ENCODE measurements at regions not wholly inside any gene's neighbourhood (a gene's known extent, or its start where the extent isn't known, plus 50 kb on each side); places are given as distances from the start of the nearest gene placed in this dataset.

DNA sequence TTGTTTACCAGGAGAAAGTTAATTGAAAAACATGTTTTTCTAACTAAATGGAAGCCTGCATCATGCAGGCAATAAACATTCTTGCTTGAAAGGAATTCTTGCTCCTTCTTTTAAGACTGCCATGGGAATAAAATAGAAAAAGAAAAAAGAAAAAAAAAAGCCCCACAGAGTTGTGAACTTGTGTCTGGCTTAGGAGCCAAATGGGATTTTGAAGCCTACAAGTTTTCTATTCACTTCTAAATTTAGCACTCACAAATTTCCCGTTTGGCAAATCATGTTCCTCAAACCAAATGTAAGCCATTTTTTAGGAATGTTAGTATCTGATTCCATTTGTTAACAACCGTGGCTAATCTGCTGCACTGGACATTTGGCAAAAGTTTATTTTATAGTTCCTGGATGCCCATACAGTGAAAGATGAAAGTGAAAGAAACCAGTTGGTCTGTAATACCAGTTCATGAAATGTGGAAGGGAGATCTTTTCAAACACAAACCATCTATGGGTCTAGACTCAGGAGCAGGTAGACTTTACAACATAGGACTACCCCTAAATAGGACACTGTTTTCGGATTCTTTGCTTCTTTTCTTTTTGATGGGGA lies 133.8 kb upstream of the GMNC start:
- TF ChIP-seq CTCF (IDR thresholded peaks at IDR 0.05) (no peak), ZFX (IDR thresholded peaks at IDR 0.05; ENCODE audit: borderline replicate concordance) (no peak)
